ENCODE measurements at regions not wholly inside any gene's neighbourhood (a gene's known extent, or its start where the extent isn't known, plus 50 kb on each side); places are given as distances from the start of the nearest gene placed in this dataset.

- TF ChIP-seq CTCF (IDR thresholded peaks at IDR 0.05; ENCODE audit: insufficient read depth, low read depth, low read length, missing control alignments) = no peak
- no peak for DNase-seq (ENCODE audit: low read depth)
These were observed 261.4 kb downstream of the MEIS1 start for GRCh38 chr2:66696374-66696773.

GRCh38 chr2:66696886-66697285, 262.0 kb downstream of the MEIS1 start:
- no peak overlapping the region for H3K4me3 ChIP-seq (ENCODE audit: low read length)
- no peak for DNase-seq (ENCODE audit: low read depth)
- TF ChIP-seq CTCF (IDR thresholded peaks at IDR 0.05; ENCODE audit: insufficient read depth, low read depth, low read length, missing control alignments) = no peak

More at GRCh38 chr2:66696374-66696773, 261.4 kb downstream of the MEIS1 start:
- H3K4me3 ChIP-seq (ENCODE audit: low read length) = no peak overlapping the region

GRCh38 chr2:66697366-66697765, 262.4 kb downstream of the MEIS1 start:
- DNase-seq (ENCODE audit: low read depth) = no peak
- H3K4me3 ChIP-seq (ENCODE audit: low read length) = no peak overlapping the region
- no peak for TF ChIP-seq CTCF (IDR thresholded peaks at IDR 0.05; ENCODE audit: insufficient read depth, low read depth, low read length, missing control alignments)

- DNase-seq (ENCODE audit: low read depth) = no peak
- no peak for TF ChIP-seq CTCF (IDR thresholded peaks at IDR 0.05; ENCODE audit: insufficient read depth, low read depth, low read length, missing control alignments)
- no peak overlapping the region for H3K4me3 ChIP-seq (ENCODE audit: low read length)
These were observed 263.2 kb downstream of the MEIS1 start for GRCh38 chr2:66698091-66698490.

DNA sequence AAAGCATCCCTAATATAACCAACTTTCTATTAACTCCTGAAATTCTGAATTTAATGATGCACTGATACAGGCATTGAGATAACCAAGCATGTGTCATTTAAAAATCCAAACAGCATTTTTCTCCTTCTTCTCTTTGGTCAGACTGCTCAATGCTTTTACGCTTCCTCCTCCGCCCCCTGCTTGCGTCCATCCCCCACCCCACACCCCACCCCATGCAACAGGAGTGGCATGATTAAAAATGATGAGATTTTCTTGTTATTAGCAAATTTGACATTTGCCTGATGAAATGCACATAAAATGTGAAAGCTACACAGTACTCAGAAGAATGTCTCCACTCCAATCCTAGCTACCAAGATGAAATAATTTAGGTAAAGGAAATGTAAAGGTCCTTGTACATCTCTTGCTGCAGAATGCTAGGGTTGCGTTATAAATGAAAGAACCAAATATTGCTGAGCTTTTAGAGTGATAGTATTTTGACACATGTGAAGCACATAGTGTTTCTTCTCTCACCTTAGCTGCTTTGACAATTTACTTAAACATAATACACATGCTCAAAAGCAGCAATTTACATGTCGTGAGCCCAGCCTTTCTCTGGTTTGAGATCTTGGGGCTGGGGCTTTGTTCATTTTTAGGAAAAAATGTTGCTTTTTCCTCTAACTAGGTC, 263.8 kb downstream of the MEIS1 start:
- no peak overlapping the region for H3K4me3 ChIP-seq (ENCODE audit: low read length)
- DNase-seq (ENCODE audit: low read depth) = no peak
- TF ChIP-seq CTCF (IDR thresholded peaks at IDR 0.05; ENCODE audit: insufficient read depth, low read depth, low read length, missing control alignments) = no peak

- no peak for DNase-seq (ENCODE audit: low read depth)
- no peak for TF ChIP-seq CTCF (IDR thresholded peaks at IDR 0.05; ENCODE audit: insufficient read depth, low read depth, low read length, missing control alignments)
- H3K4me3 ChIP-seq (ENCODE audit: low read length) = no peak overlapping the region
These were observed 264.5 kb downstream of the MEIS1 start for GRCh38 chr2:66699416-66699792.
